ENCODE measurements at regions not wholly inside any gene's neighbourhood (a gene's known extent, or its start where the extent isn't known, plus 50 kb on each side); places are given as distances from the start of the nearest gene placed in this dataset.

- no peak for DNase-seq
Observed at GRCh38 chr2:238963161-238963970, 115.5 kb downstream of the TWIST2 start.

- DNase-seq, result no peak
Observed at GRCh38 chr2:238963971-238964328, 116.1 kb downstream of the TWIST2 start.

- no peak for DNase-seq
Observed at GRCh38 chr2:238964544-238965067, 116.7 kb downstream of the TWIST2 start.

GRCh38 chr2:238965371-238966071 is 117.6 kb downstream of the TWIST2 start:
- DNase-seq, result no peak

- DNase-seq, result no peak
Observed at GRCh38 chr2:238966072-238966937, 118.4 kb downstream of the TWIST2 start.

- no peak for DNase-seq
Observed at GRCh38 chr2:238967031-238967977, 119.4 kb downstream of the TWIST2 start.

GRCh38 chr2:238967978-238968360 is 120.1 kb downstream of the TWIST2 start:
- DNase-seq, result no peak

- no peak for DNase-seq
Observed at GRCh38 chr2:238968616-238969384, 120.9 kb downstream of the TWIST2 start.

GRCh38 chr2:238969857-238970256 is 122.0 kb downstream of the TWIST2 start:
- DNase-seq, result no peak

GRCh38 chr2:238970553-238971081 is 122.7 kb downstream of the TWIST2 start:
- DNase-seq, result peak; percentile 81

- DNase-seq, result no peak
Observed at GRCh38 chr2:238971318-238972145, 123.6 kb downstream of the TWIST2 start.

- no peak for DNase-seq
Observed at GRCh38 chr2:238972146-238972445, 124.2 kb downstream of the TWIST2 start.

- no peak for DNase-seq
Observed at GRCh38 chr2:238973038-238973739, 125.3 kb downstream of the TWIST2 start.

- DNase-seq, result no peak
Observed at GRCh38 chr2:238974081-238974480, 126.2 kb downstream of the TWIST2 start.

- DNase-seq, result no peak
Observed at GRCh38 chr2:238974501-238975166, 126.7 kb downstream of the TWIST2 start.

GRCh38 chr2:238975408-238975807 is 127.5 kb downstream of the TWIST2 start:
- no peak for DNase-seq

- DNase-seq, result no peak
Observed at GRCh38 chr2:238978497-238978896, 130.6 kb downstream of the TWIST2 start.

GRCh38 chr2:238979636-238980035 is 131.8 kb downstream of the TWIST2 start:
- DNase-seq, result no peak
